Activated CD8-positive, alpha-beta T cell treated with anti-CD3 and anti-CD28 coated beads, Interleukin-2, amount 10 ng/mL, durations not matched to agents 7 days and 5 days (primary cell): ENCODE measurements at regions not wholly inside any gene's neighbourhood (a gene's known extent, or its start where the extent isn't known, plus 50 kb on each side); places are given as distances from the start of the nearest gene placed in this dataset.

Experiments
- ATAC-seq: fragments of 150-1000 bp; cut with Tn5 transposase; one replicate; pipeline ENCODE4 v1.10.0; 2021; ENCODE audit warnings: moderate library complexity
- CTCF ChIA-PET: fragments of 350-600 bp; sonication (Branson Sonifier 250); formaldehyde crosslinking; loops from one replicate; lab custom pipeline; 2021; ENCODE audit warnings: antibody characterized with exemption; lab: Charles Lee
- POLR2A ChIA-PET: fragments of 350-600 bp; sonication (Branson Sonifier 250); formaldehyde crosslinking; loops from one replicate; lab custom pipeline; 2021; ENCODE audit warnings: antibody characterized with exemption; lab: Charles Lee
- DNase-seq: peaks from one replicate; pipeline ENCODE4 v3.0.0-alpha.2; 2020
- H3K27ac Mint-ChIP-seq: one replicate; pipeline ENCODE4 v1.8.0; 2021; ENCODE audit warnings: mild to moderate bottlenecking, mixed read lengths
- H3K27me3 Mint-ChIP-seq: one replicate; pipeline ENCODE4 v1.8.0; 2021; ENCODE audit warnings: low read depth, mixed read lengths
- H3K36me3 Mint-ChIP-seq: one replicate; pipeline ENCODE4 v1.8.0; 2021; ENCODE audit warnings: low read depth, mixed read lengths
- H3K4me1 Mint-ChIP-seq: one replicate; pipeline ENCODE4 v1.8.0; 2021; ENCODE audit warnings: low read depth, mixed read lengths
- H3K4me3 Mint-ChIP-seq: one replicate; pipeline ENCODE4 v1.8.0; 2021; ENCODE audit warnings: mild to moderate bottlenecking, mixed read lengths
- H3K9me3 Mint-ChIP-seq: one replicate; pipeline ENCODE4 v1.8.0; 2022; ENCODE audit warnings: mixed read lengths; ENCODE audit not compliant: insufficient read depth

DNA sequence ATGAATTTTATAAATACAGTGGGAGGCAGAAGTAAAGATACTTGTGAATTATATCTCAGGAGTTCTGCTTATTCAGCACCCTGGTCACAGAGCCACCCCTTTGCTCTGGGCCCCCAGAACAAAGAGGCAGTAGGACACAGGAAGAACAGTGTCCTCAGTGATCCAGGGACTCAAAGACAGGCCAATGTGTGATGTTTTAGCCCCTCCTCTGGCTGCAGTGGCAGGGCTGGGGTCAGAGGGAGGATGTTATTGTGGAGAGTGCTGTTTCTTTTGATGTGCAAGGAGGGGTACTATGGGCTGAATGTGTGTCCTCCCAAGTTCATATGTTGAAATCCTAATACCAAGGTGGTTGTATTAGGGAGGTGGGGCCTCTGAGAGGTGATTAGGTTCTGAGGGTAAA, 74.1 kb upstream of the MAP3K7 start:
- Mint-ChIP-seq H3K27ac (no peak overlapping the region), H3K36me3 (no peaks in the 10 kb centered on the region), H3K9me3 (no peaks in the 10 kb centered on the region), H3K4me1 (no peaks in the 10 kb centered on the region), H3K4me3 (no peak overlapping the region), H3K27me3 (peaks cover 3% of the 10 kb centered on the region)
- ATAC-seq (no peak), DNase-seq (no peak)
- ChIA-PET POLR2A (no interaction called here), CTCF (no interaction called here)

DNA sequence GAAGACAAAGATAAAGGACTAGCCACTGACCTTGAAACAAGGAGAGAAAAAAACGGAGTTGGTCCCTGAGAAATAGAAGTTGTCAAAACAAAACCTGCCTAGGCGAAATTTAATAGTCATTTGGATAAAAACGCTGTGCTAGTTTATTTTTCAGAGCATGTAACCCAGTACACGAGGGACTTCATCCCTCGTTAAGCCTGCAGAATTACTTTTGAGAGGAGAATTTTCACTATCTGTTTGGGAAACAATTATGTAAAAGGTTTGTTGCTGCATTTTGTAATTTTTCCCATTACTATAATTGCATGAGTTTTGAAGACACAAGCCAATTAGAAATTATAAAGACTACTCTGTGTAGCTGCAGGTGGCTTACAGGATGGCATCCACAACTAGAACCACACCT, 71.6 kb upstream of the MAP3K7 start:
- ChIA-PET POLR2A (no interaction called here), CTCF (no interaction called here)
- Mint-ChIP-seq H3K4me3 (no peak overlapping the region), H3K27ac (no peak overlapping the region), H3K27me3 (peaks cover 3% of the 10 kb centered on the region), H3K4me1 (no peaks in the 10 kb centered on the region), H3K36me3 (no peaks in the 10 kb centered on the region), H3K9me3 (no peaks in the 10 kb centered on the region)
- ATAC-seq (no peak), DNase-seq (no peak)

DNA sequence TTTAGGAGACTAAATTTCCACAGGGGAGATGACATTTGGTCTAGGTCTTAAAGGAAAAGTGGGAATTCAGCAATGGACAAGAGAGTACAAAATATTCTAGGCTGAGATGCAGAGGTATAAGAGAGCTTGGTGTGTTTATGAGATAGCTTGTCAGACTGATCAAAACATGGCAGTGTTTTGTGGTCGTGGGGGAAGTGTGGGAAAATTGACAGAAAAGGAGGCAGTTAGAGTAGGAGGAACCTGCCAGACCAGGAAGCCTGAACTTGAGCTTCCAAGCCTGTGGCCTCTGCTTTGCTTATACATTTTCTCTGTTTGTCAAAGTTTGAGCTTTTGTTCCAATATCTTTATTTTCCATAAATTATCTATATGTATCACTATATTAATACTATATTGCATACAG, 69.5 kb upstream of the MAP3K7 start:
- ChIA-PET CTCF (no interaction called here), POLR2A (interaction anchor here (0.5 kb wide), 1 partner anchor 1939 kb away, joined by 5 read pairs; no protein-coding TSS in a partner anchor)
- H3K4me3 Mint-ChIP-seq = no peak overlapping the region
- no peak for DNase-seq
- ATAC-seq = no peak
- H3K4me1 Mint-ChIP-seq = no peaks in the 10 kb centered on the region
- no peaks in the 10 kb centered on the region for H3K36me3 Mint-ChIP-seq
- H3K27me3 Mint-ChIP-seq = peaks cover 3% of the 10 kb centered on the region
- H3K9me3 Mint-ChIP-seq = no peaks in the 10 kb centered on the region
- H3K27ac Mint-ChIP-seq = no peak overlapping the region

DNA sequence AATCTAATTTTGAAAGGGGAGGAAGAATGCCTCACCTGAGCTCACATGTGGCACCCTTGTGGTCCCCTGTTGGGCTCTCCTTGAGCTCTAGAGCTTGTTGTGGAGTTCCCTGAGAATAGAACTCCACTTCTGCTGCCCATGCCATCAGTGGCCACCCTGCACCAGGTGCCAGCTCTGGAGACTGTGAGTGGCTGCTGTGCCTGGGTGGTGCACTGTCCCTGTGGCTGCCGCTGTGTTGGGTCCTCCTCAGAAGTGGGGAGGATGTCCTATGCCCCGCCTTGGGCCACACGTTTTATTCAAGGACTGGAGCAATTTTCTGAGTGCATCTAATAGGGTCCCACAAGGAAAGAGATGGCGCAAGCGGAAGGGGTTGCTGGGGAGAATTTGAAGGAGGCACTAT, 67.9 kb upstream of the MAP3K7 start:
- H3K27me3 Mint-ChIP-seq = peaks cover 6% of the 10 kb centered on the region
- no peak for DNase-seq
- no peak overlapping the region for H3K27ac Mint-ChIP-seq
- no peaks in the 10 kb centered on the region for H3K36me3 Mint-ChIP-seq
- no peaks in the 10 kb centered on the region for H3K9me3 Mint-ChIP-seq
- H3K4me1 Mint-ChIP-seq = no peaks in the 10 kb centered on the region
- no peak for ATAC-seq
- ChIA-PET CTCF (no interaction called here), POLR2A (no interaction called here)
- no peak overlapping the region for H3K4me3 Mint-ChIP-seq

DNA sequence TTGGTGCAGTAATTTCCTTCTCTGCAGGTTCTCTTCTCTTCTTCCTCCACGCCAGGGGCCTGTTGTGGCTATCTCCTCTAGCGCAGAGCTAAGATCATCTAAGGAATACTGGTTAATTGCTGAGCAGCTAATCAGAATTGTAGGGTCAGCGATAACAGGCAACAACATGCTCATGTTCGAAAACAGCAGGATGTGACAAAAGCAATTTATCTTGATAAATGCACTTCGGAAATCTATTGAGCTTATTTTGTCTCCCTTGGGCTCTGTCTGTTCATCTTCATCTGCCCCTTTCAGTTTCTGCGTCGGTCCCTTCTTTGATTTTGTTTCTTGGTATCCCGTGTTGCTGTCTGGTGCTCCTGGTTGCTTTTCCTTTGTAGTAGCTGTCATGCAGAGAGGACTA, 67.3 kb upstream of the MAP3K7 start:
- ATAC-seq = no peak
- H3K4me3 Mint-ChIP-seq = no peak overlapping the region
- CTCF ChIA-PET = no interaction called here
- DNase-seq = no peak
- POLR2A ChIA-PET = no interaction called here
- no peaks in the 10 kb centered on the region for H3K4me1 Mint-ChIP-seq
- H3K36me3 Mint-ChIP-seq = no peaks in the 10 kb centered on the region
- peaks cover 6% of the 10 kb centered on the region for H3K27me3 Mint-ChIP-seq
- no peak overlapping the region for H3K27ac Mint-ChIP-seq
- no peaks in the 10 kb centered on the region for H3K9me3 Mint-ChIP-seq

DNA sequence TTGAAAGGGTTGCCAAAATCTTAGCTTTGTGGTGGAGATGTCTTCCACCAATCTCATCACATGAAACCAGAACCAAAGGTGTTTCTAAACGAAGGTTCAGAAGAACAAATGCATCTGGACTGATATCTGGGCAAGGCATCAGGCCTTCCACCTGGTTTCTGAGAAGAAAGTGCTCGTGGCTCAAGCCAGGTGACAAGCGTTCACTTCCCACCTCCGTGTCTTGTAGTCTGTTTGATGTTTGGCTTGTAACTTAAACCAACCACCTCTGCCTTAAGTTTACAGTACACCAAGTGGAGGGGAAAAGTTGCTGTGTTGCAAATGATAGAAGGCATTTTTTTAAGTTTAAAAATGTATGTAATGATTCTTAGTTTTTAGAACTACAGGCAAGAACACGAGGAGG, 66.9 kb upstream of the MAP3K7 start:
- ATAC-seq = no peak
- no peak for DNase-seq
- H3K4me3 Mint-ChIP-seq = no peak overlapping the region
- POLR2A ChIA-PET = no interaction called here
- H3K9me3 Mint-ChIP-seq = no peaks in the 10 kb centered on the region
- CTCF ChIA-PET = no interaction called here
- H3K4me1 Mint-ChIP-seq = no peaks in the 10 kb centered on the region
- H3K27ac Mint-ChIP-seq = no peak overlapping the region
- no peaks in the 10 kb centered on the region for H3K36me3 Mint-ChIP-seq
- peaks cover 6% of the 10 kb centered on the region for H3K27me3 Mint-ChIP-seq

DNA sequence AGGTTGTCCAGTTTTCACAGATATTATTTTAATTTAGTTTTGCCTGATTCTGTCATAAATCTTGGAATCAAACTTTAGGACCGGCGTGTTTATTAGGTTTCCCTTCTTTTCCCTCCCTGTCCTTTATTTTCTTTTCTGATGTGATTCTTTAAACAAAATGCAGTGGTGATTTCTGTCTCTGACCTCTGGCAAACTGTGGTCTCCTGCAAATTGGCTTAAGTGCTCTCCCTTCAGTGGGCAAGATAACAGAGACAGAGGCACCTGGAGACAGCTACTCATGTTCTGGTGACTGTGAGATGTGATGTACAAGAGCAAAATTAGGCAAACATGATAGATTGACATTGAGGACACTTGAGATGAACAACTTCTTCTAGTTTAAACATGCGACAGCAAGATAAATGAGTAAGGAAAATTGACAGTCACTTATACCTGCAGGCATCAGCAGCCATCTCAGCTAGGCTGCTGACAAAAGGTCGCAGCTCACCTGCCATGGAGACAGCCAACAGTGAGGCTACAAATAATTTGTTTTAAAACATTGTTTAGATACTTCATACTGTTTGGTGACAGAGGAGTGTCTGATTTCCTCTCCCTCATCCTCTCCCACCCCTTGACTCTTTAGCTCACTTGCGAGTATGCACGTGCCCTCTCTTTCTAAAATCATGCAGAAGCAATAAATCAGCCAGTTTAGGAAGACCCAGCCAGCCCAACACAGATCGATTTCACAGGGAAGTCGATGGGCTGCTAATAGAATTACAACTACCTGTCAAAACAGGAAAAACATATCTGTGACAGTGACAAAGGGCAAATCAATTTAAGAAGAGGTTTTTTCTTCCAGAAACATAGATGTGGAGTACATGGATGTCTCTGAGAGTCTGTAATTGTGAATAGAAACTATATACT, 63.4 kb upstream of the MAP3K7 start:
- Mint-ChIP-seq H3K4me1 (no peaks in the 10 kb centered on the region), H3K36me3 (no peaks in the 10 kb centered on the region), H3K27ac (no peak overlapping the region), H3K9me3 (no peaks in the 10 kb centered on the region), H3K27me3 (peaks cover 8% of the 10 kb centered on the region), H3K4me3 (no peak overlapping the region)
- DNase-seq (no peak), ATAC-seq (no peak)
- ChIA-PET POLR2A (no interaction called here), CTCF (no interaction called here)

DNA sequence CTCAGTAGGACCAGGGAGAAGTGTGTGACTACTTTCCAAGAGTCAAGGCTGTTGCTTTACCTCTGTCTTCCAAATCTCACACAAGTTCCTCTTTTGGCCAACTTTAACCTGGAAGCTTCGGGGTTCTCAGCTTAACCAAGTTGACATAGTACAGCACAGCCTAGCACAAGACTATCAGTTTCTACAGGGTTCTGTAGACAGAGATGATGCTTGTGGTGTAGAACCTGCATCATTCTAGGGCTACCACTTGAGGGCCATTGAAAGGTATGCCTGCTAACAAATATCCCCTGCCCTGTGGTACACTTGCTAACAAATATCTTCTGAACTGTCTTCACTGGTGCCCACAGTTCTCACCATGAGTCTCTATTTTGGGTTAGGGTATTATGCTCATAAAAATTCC, 62.0 kb upstream of the MAP3K7 start:
- no peak overlapping the region for H3K4me3 Mint-ChIP-seq
- H3K27ac Mint-ChIP-seq = no peak overlapping the region
- H3K4me1 Mint-ChIP-seq = no peaks in the 10 kb centered on the region
- no peak for DNase-seq
- no peaks in the 10 kb centered on the region for H3K9me3 Mint-ChIP-seq
- CTCF ChIA-PET = no interaction called here
- H3K36me3 Mint-ChIP-seq = no peaks in the 10 kb centered on the region
- H3K27me3 Mint-ChIP-seq = peaks cover 8% of the 10 kb centered on the region
- POLR2A ChIA-PET = no interaction called here
- no peak for ATAC-seq

DNA sequence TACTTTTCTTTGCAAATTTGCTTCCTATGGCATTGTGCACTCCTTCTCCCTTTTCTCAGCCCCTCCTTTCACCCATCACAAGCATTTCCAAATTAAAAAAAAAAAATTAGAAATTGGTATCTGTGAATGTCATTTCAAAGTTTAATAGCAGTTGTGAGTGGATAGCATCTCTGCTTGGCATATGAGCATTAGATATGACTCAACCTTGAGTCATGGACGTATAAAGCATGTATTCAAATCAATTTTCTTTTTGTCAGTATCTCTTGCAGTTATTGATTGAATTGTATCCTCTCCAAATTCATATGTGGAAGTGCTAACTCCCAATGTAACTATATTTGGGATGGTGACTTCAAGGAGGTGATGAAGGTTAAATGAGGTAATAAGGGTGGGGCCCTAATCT, 60.1 kb upstream of the MAP3K7 start:
- CTCF ChIA-PET = no interaction called here
- Mint-ChIP-seq H3K4me1 (no peaks in the 10 kb centered on the region), H3K27me3 (peaks cover 18% of the 10 kb centered on the region), H3K4me3 (no peak overlapping the region), H3K9me3 (no peaks in the 10 kb centered on the region), H3K27ac (no peak overlapping the region), H3K36me3 (no peaks in the 10 kb centered on the region)
- POLR2A ChIA-PET = no interaction called here
- ATAC-seq (no peak), DNase-seq (no peak)

DNA sequence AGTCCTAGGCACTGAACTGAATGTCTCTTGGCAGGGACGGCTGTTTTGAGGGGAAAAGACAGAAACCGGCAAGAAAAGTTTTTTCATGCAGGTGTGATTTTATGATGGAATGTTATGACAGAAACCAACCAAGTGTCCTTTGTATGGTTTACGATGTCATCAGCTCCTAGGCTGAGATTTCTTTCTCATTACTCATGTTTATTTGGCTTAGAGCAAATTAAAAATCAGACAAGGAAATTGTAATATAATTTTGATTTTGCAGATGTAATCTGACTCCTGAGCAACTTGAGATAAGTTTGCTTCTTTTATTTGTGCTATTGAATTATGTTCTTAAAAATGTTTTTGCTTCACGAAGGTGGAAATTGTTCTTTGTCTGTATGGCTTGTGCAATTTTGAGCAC, 58.8 kb upstream of the MAP3K7 start:
- no peaks in the 10 kb centered on the region for H3K4me1 Mint-ChIP-seq
- H3K4me3 Mint-ChIP-seq = no peak overlapping the region
- H3K9me3 Mint-ChIP-seq = no peaks in the 10 kb centered on the region
- CTCF ChIA-PET = interaction anchor here (1.5 kb wide), 1 partner anchor 34 kb away, joined by 3 read pairs; no protein-coding TSS in a partner anchor
- no peak overlapping the region for H3K27ac Mint-ChIP-seq
- ATAC-seq (no peak), DNase-seq (no peak)
- no peaks in the 10 kb centered on the region for H3K36me3 Mint-ChIP-seq
- H3K27me3 Mint-ChIP-seq = peaks cover 21% of the 10 kb centered on the region
- POLR2A ChIA-PET = interaction anchor here (0.6 kb wide), 1 partner anchor 1231 kb away, joined by 3 read pairs; no protein-coding TSS in a partner anchor

DNA sequence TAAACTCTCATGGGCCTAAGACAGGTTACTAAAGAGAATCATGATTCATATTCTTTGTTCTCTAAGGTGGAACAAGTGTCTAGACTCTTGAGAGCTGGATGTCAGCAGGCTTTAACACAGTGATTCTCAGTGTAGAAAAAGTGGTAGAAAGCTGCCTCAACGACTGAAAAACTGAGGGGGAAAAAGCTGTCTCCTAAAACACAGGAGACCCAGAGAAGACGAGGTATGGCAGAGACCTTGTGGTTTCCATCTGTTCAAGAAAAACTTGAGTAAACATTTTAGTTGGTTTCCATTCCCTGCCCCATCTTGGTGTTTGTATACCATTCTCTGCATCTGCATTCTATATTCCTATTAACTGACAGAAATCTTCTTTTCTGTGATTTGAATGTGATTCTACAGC, 57.6 kb upstream of the MAP3K7 start:
- Mint-ChIP-seq H3K27ac (no peak overlapping the region), H3K36me3 (no peaks in the 10 kb centered on the region), H3K27me3 (peaks cover 19% of the 10 kb centered on the region), H3K4me3 (no peak overlapping the region), H3K9me3 (no peaks in the 10 kb centered on the region), H3K4me1 (no peaks in the 10 kb centered on the region)
- ChIA-PET CTCF (interaction anchor here (1.5 kb wide), 1 partner anchor 33 kb away, joined by 3 read pairs; no protein-coding TSS in a partner anchor), POLR2A (no interaction called here)
- DNase-seq = no peak
- no peak for ATAC-seq

DNA sequence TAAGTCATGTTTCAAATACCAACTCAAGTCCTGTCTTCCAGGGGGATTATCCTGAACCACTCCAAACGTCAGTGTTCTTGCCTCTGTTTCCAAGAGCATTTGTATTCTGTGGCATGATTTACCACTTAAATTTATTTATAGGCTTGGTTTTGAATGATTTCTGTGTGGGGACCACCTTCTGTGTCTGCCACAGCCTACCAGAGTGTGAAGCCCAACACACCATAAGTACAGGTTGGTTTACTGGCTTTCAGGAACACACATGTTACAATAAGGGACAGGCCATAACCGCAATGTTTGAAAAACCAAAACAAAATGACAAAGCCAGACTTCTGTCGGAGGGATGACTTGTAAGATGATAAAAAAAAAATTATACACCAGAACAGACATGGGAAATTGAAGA, 56.5 kb upstream of the MAP3K7 start:
- Mint-ChIP-seq H3K27me3 (peaks cover 16% of the 10 kb centered on the region), H3K9me3 (no peaks in the 10 kb centered on the region), H3K27ac (no peak overlapping the region), H3K36me3 (no peaks in the 10 kb centered on the region), H3K4me3 (no peak overlapping the region), H3K4me1 (no peaks in the 10 kb centered on the region)
- ATAC-seq (no peak), DNase-seq (no peak)
- CTCF ChIA-PET = no interaction called here
- POLR2A ChIA-PET = no interaction called here
